ENCODE measurements at regions not wholly inside any gene's neighbourhood (a gene's known extent, or its start where the extent isn't known, plus 50 kb on each side); places are given as distances from the start of the nearest gene placed in this dataset.

GRCh38 chr2:181139831-181140230 lies 159.4 kb downstream of the UBE2E3 start:
- TF ChIP-seq SPI1 (IDR thresholded peaks at IDR 0.05; ENCODE audit: low read depth, low read length) (no peak), POLR2A (IDR thresholded peaks at IDR 0.05; ENCODE audit: low read depth, low read length) (no peak), POLR2AphosphoS5 (IDR thresholded peaks at IDR 0.05; ENCODE audit: low read depth, low read length) (no peak)
